Liver (tissue), 8 donors: ENCODE measurements at regions not wholly inside any gene's neighbourhood (a gene's known extent, or its start where the extent isn't known, plus 50 kb on each side); places are given as distances from the start of the nearest gene placed in this dataset.

Experiments
- DNase-seq: peaks from one replicate; pipeline ENCODE4 v3.0.0-alpha.2; 2017; ENCODE audit warnings: low spot score
- H3K27ac ChIP-seq, 2 donors: one replicate each; pipeline ENCODE4 v1.7.0; 2013; ENCODE audit warnings: inconsistent platforms in 2 of 2, low read length in 2 of 2, control low read depth in 1 of 2, low read depth in 1 of 2, mild to moderate bottlenecking in 1 of 2
- H3K27me3 ChIP-seq, 4 donors: one replicate each; pipeline versions ENCODE4 v1.6.1 to v1.7.0; 2013; ENCODE audit warnings: low read length in 3 of 4, inconsistent platforms in 1 of 4, mild to moderate bottlenecking in 1 of 4, moderate library complexity in 1 of 4; ENCODE audit not compliant: control insufficient read depth in 4 of 4, insufficient read depth in 4 of 4
- H3K36me3 ChIP-seq, 4 donors: one replicate each; pipeline versions ENCODE4 v1.6.1 to v1.7.0; 2013; ENCODE audit warnings: low read length in 3 of 4, mild to moderate bottlenecking in 3 of 4, low read depth in 1 of 4, moderate library complexity in 1 of 4; ENCODE audit not compliant: control insufficient read depth in 4 of 4, insufficient read depth in 3 of 4
- H3K4me1 ChIP-seq, 4 donors: one replicate each; pipeline versions ENCODE4 v1.6.1 to v1.7.0; 2013; ENCODE audit warnings: low read length in 3 of 4, mild to moderate bottlenecking in 3 of 4, moderate library complexity in 1 of 4; ENCODE audit not compliant: control insufficient read depth in 4 of 4, insufficient read depth in 4 of 4
- H3K4me3 ChIP-seq, 3 donors: one replicate each; pipeline versions ENCODE4 v1.6.1 to v1.7.0; 2013; ENCODE audit warnings: low read length in 3 of 3, control low read depth in 1 of 3, low read depth in 1 of 3, mild to moderate bottlenecking in 1 of 3
- H3K9ac ChIP-seq, 2 donors: one replicate each; pipeline ENCODE4 v1.7.0; 2013; ENCODE audit warnings: low read length in 2 of 2, mild to moderate bottlenecking in 2 of 2, moderate library complexity in 2 of 2, control low read depth in 1 of 2, low read depth in 1 of 2
- H3K9me3 ChIP-seq, 4 donors: one replicate each; pipeline versions ENCODE4 v1.6.1 to v1.7.0; 2013; ENCODE audit warnings: low read length in 3 of 4; ENCODE audit not compliant: control insufficient read depth in 4 of 4
- ATF3 ChIP-seq: IDR thresholded peaks from 2 replicates; pipeline ENCODE4 v1.6.1; 2016; ENCODE audit warnings: antibody characterized with exemption
- CTCF ChIP-seq: fragments of 150-350 bp; IDR thresholded peaks from 2 replicates; pipeline ENCODE4 v1.5.1; 2017; ENCODE audit warnings: improper control_type of control experiment, low read depth, low read length; ENCODE audit not compliant: missing input control
- EGR1 ChIP-seq, 2 donors: IDR thresholded peaks; 2 replicates each; pipeline ENCODE4 v1.6.1; 2016 to 2018; ENCODE audit warnings: antibody characterized with exemption in 2 of 2, low read depth in 2 of 2
- FOXA1 ChIP-seq: IDR thresholded peaks from 2 replicates; pipeline ENCODE4 v1.6.1; 2016; ENCODE audit warnings: antibody characterized with exemption
- GABPA ChIP-seq, 2 donors: IDR thresholded peaks in 1 of 2; conservative IDR thresholded peaks in 1 of 2; 2 replicates each; pipeline ENCODE4 v1.6.1; 2016; ENCODE audit warnings: antibody characterized with exemption in 2 of 2, mild to moderate bottlenecking in 1 of 2, moderate library complexity in 1 of 2
- HNF4A ChIP-seq, 2 donors: conservative IDR thresholded peaks; 2 replicates each; pipeline ENCODE4 v1.6.1; 2016; ENCODE audit warnings: antibody characterized with exemption in 2 of 2, mild to moderate bottlenecking in 2 of 2
- HNF4G ChIP-seq: IDR thresholded peaks from 2 replicates; pipeline ENCODE4 v1.6.1; 2016; ENCODE audit warnings: antibody characterized with exemption
- JUND ChIP-seq, 2 donors: IDR thresholded peaks; 2 replicates each; pipeline ENCODE4 v1.6.1; 2016; ENCODE audit warnings: antibody characterized with exemption in 2 of 2
- NR2F2 ChIP-seq: IDR thresholded peaks from 2 replicates; pipeline ENCODE4 v1.6.1; 2016; ENCODE audit warnings: antibody characterized with exemption
- RAD21 ChIP-seq, 2 donors: IDR thresholded peaks; 2 replicates each; pipeline ENCODE4 v1.6.1; 2016; ENCODE audit warnings: antibody characterized with exemption in 2 of 2, mild to moderate bottlenecking in 2 of 2
- REST ChIP-seq: IDR thresholded peaks from 2 replicates; pipeline ENCODE4 v1.6.1; 2016; ENCODE audit warnings: antibody characterized with exemption, mild to moderate bottlenecking
- RXRA ChIP-seq, 2 donors: IDR thresholded peaks; 2 replicates each; pipeline ENCODE4 v1.6.1; 2017 to 2018; ENCODE audit warnings: antibody characterized with exemption in 2 of 2, mild to moderate bottlenecking in 1 of 2
- SP1 ChIP-seq: IDR thresholded peaks from 2 replicates; pipeline ENCODE4 v1.6.1; 2018; ENCODE audit warnings: antibody characterized with exemption, mild to moderate bottlenecking
- TAF1 ChIP-seq: conservative IDR thresholded peaks from 2 replicates; pipeline ENCODE4 v1.6.1; 2016; ENCODE audit warnings: antibody characterized with exemption, mild to moderate bottlenecking
- YY1 ChIP-seq: IDR thresholded peaks from 2 replicates; pipeline ENCODE4 v1.6.1; 2016; ENCODE audit warnings: antibody characterized with exemption, mild to moderate bottlenecking
- WGBS: extraction: QIAGEN DNeasy Blood & Tissue Kit; methylation state at CpG from one replicate; pipeline ENCODE4 v1.1.7; 2013; 5-methylcytosine and 5-hydroxymethylcytosine counted together
- TF ChIP-seq, protein P1 (sequence below): IDR thresholded peaks from 2 replicates; pipeline ENCODE4 v1.6.1; 2016; ENCODE audit warnings: antibody characterized with exemption
- donor health status: healthy.
- donor health status: healthy.
- donor health status: healthy.
- donor health status: healthy.
- donor health status: healthy.

GRCh38 chr4:123790681-123791080 lies 394.1 kb downstream of the SPRY1 start:
- H3K9me3 ChIP-seq: no peaks in the 10 kb centered on the region
- no peaks in the 10 kb centered on the region for H3K36me3 ChIP-seq
- WGBS: 74% methylated on average over 1 of the region's 1 CpG
- H3K27ac ChIP-seq: no peak overlapping the region
- H3K4me1 ChIP-seq: no peaks in the 10 kb centered on the region
- no peak overlapping the region for H3K9ac ChIP-seq
- no peak overlapping the region for H3K4me3 ChIP-seq
- DNase-seq: no peak
- H3K27me3 ChIP-seq: no peaks in the 10 kb centered on the region
- TF ChIP-seq, protein P1, sequence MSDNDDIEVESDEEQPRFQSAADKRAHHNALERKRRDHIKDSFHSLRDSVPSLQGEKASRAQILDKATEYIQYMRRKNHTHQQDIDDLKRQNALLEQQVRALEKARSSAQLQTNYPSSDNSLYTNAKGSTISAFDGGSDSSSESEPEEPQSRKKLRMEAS: no peak
- TF ChIP-seq TAF1 (no peak), SP1 (no peak), JUND (IDR thresholded peaks at IDR 0.05) (no peak), FOXA1 (no peak)

DNA sequence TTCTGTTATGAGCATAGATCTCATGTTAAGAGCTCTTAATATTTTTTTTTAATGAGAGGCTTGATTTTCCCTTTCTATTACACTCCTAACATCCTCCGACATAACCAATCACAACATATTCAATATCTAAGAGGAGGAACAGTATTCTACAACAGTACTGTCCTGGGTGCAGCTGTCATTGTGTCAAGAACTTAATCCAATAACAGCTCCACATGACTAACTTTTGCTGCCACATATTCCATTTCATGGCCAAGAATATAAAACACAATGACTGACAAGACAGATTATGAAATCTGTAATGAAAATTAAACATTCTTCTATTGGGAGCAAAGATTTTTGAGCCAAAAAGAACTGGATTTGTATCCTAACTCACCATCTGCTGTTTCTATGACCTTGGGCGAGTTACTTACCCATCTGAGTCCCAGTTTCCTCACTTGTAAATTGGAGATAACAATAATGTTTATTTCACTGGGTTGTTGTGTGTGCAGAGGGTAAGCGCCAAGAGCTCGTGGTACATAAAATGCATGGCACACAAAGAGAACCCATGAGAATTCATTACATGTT lies 405.6 kb downstream of the SPRY1 start:
- Histone ChIP-seq H3K27me3 (no peaks in the 10 kb centered on the region), H3K9ac (no peak overlapping the region), H3K4me1 (no peaks in the 10 kb centered on the region), H3K36me3 (no peaks in the 10 kb centered on the region), H3K9me3 (peaks cover 0 to 2% (median 0%) of the 10 kb centered on the region in 4 donors), H3K27ac (no peak overlapping the region), H3K4me3 (no peak overlapping the region)
- WGBS: 90% methylated on average over 4 of the region's 4 CpGs
- TF ChIP-seq RAD21 (IDR thresholded peaks at IDR 0.05) (no peak), YY1 (no peak), REST (no peak)
- no peak for DNase-seq

DNA sequence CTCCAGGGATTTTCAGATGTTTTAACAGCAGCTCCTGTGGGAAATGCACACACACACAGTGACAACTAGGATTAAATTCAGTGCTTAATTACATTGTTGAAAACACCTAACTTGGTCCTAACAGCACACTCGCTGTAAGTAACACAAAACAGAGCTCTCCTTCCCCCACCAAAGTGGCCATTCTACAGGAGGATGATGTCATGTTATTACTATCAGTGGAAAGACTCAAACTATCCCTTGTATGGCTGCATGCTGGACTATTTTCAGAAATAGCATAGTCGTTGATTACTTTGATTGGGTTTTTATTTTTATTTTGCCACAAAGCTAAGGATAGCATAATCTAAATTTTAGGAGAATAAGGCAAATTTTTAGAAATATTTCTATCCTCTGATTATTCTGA lies 406.3 kb downstream of the SPRY1 start:
- TF ChIP-seq HNF4G: no peak
- TF ChIP-seq JUND (IDR thresholded peaks at IDR 0.05): no peak
- TF ChIP-seq RXRA (IDR thresholded peaks at IDR 0.05): no peak
- no peak for TF ChIP-seq REST
- no peak for TF ChIP-seq CTCF
- TF ChIP-seq NR2F2: no peak
- TF ChIP-seq, protein P1: no peak
- TF ChIP-seq SP1: no peak
- TF ChIP-seq GABPA (IDR thresholded peaks at IDR 0.05 in 1 of 2, conservative IDR thresholded peaks at IDR 0.05 in 1 of 2): no peak
- TF ChIP-seq YY1: no peak
- TF ChIP-seq RAD21 (IDR thresholded peaks at IDR 0.05): no peak
- no peak for TF ChIP-seq FOXA1
- no peak for TF ChIP-seq HNF4A (conservative IDR thresholded peaks at IDR 0.05)
- TF ChIP-seq ATF3: no peak
- no peak for TF ChIP-seq TAF1
- no peak for TF ChIP-seq EGR1 (IDR thresholded peaks at IDR 0.05; ENCODE audit: low read depth in 2 of 2)
- Histone ChIP-seq H3K4me3 (no peak overlapping the region), H3K27me3 (no peaks in the 10 kb centered on the region), H3K36me3 (no peaks in the 10 kb centered on the region), H3K9me3 (no peaks in the 10 kb centered on the region), H3K27ac (no peak overlapping the region), H3K4me1 (no peaks in the 10 kb centered on the region), H3K9ac (no peak overlapping the region)
- WGBS: 65% methylated on average over 2 of the region's 2 CpGs
- DNase-seq: no peak
